HG03442 (cell line): ENCODE measurements at regions not wholly inside any gene's neighbourhood (a gene's known extent, or its start where the extent isn't known, plus 50 kb on each side); places are given as distances from the start of the nearest gene placed in this dataset.

Experiments used
- ATAC-seq: cut with Tn5 transposase; IDR thresholded peaks from one replicate; pipeline ENCODE4 v1.9.1; 2021; ENCODE audit warnings: mild to moderate bottlenecking, moderate library complexity; ENCODE audit not compliant: unreplicated experiment

DNA sequence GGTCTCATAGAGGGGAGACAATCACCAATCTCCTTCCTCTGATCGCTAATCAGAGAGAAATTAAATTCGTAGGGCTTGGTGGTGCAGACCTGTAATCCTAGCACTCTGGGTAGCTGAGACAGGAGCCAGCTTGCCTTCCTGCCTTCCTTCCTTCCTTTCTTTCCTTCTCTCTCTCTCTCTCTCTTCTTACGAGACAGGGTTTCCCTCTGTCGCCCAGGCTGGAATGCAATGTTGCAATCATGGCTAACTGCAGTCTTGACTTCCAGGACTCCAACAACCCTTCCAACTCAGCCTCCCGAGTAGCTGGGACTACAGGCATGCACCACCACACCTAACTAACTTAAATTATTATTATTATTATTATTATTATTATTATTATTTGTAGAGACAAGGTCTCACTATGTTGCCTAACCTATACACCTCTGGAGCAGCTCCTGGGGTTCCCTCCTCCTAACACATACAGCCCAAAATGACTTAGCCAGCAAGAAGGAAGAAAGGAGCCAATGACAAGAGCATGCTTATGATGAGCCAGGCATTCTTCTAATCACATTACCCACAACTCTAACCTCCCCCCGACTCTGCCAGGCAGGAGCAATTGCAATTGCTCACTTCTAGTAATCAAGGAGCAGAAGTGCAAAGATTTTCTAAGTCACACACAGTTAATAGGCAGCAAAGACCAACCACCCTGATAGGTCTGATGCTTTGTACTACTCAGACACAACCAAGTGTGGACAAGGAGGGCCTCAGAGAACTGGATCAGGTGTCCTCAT lies 105.4 kb upstream of the F3 start:
- ATAC-seq = no peak

DNA sequence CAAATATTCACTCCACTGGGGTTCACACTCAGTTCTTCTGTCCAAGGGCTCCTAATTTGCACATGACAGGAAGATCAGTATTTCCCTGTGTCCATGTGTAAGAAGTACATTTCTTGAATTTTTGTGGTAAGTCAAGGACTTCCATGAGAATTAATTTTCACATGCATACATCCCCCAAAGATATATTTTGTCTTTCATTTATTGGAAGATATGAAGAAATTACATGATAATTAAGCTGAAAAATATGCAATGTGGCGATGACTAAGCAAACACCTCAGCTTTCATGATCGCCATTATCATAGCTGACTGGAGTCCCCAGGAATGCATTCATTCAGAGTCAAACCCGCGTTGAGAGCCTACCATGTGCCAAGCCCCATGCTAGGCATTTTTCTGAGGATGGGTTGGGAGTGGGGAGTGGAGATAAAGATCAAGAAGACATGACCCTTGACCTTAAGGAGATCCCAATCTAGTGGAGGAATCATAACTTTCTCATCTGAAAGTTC lies 104.6 kb upstream of the F3 start:
- no peak for ATAC-seq

DNA sequence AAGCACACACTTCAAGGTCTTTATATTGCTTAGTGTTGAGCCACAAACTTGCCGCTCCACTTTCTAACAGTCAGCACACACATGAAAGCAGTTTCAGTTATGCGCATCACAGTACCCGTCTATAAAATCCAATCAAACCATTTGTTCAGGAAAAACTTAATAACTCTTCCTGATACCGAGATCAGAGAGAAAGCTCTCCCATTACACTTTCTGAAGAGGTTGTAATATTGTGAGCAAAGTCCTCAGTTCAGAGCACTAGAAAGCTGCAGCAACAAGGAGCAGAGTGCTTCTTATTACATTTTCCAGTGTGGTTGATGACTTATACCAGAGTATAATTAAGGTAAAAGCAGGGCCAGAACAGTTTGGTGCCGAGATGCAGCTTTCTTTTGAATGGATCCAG lies 102.8 kb upstream of the F3 start:
- no peak for ATAC-seq

GRCh38 chr1:94643819-94644218 lies 102.3 kb upstream of the F3 start:
- no peak for ATAC-seq

DNA sequence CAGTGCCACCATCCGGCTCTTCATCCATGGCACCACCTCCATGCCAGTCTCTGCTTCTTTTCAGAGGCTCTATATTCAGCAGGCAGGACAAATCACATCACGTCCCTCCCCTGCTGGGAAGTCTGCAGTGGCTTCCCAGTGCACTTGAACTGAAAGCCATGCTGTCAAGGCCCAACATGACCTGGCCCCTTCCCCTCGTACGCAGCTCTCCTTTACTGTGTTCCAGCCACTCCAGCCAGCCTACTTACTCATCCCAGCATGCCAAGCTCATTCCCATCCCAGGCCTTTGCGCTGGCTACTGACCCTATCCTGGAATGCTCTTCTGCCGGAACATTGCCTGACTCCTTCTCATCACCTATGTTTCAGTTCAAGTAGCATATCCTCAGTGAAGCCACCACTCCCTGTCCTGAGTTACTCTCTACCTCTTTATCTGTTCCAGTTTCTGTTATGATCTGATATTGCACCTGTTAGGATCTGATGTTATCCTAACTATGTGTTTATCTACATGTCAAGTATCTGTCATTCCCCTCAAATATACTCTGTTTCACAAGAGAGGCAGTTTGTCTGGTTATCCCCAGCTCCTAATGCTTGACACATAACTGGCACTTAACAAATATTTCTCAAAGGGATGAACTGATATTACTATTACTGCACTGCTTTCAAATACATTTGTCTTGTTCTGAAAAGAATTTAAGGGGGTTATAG lies 101.2 kb upstream of the F3 start:
- no peak for ATAC-seq

- ATAC-seq = no peak
Measured at GRCh38 chr1:94641990-94642389, 100.4 kb upstream of the F3 start.

GRCh38 chr1:94640125-94640524 lies 98.6 kb upstream of the F3 start:
- no peak for ATAC-seq

DNA sequence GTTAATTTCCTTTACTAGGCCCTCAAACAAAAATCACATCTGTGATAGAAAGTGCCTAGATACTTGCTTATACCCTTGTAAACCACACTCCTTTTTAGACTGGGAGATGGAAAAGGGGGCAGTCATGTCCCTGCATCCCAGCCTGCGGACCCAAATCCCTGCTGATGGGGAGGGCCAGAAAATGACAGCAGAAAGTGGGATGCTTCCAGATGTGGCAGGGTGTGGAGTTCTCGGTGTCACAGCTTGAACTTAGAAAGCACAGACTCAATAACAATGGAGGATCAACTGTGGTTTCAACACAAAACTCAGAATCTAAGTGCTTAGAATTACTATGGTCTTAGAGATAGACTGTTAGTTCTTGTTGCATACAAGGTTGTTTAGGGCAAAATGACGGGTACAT lies 95.6 kb upstream of the F3 start:
- ATAC-seq = no peak

DNA sequence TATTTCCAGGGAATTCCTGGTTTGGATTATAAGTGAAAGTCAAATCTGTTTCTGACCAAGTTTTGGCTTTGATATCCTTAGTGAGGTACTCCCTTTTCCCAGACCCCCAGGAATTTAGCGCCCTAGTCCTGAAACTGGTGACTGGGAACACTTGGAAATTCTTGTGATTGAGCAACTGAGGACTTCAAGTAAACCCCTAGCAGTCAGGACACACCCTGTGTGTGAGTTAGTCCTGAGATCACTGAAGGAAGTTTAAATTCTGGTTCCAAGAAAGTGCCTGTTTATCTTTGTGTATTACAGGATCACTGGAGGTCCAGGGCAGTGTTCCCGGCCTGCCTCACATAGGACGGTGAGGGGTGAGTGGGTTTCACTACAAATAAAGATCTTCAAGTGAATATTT lies 95.1 kb upstream of the F3 start:
- ATAC-seq = no peak

- no peak for ATAC-seq
Measured at GRCh38 chr1:94636100-94636499, 94.5 kb upstream of the F3 start.

DNA sequence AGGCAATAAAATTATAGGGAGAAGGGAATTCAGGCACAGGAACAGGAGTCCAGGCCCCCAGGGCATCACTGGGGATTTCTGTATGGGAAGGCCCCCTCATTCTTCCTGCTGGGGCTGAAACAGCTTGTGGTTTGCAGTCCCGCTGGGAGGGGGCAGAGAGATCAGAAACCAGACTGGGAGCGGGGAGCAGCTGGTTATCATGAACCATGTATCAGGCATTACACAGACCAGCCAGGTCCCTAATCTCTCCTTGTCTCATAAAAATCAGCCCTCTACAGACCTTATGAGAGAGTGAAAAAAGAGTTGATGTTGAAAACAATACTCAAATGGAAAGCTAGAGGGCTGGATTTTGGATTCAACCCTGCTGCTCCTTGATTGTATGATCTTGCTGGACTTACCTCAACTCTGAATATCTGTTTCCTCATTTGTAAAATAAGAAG lies 93.4 kb upstream of the F3 start:
- no peak for ATAC-seq

DNA sequence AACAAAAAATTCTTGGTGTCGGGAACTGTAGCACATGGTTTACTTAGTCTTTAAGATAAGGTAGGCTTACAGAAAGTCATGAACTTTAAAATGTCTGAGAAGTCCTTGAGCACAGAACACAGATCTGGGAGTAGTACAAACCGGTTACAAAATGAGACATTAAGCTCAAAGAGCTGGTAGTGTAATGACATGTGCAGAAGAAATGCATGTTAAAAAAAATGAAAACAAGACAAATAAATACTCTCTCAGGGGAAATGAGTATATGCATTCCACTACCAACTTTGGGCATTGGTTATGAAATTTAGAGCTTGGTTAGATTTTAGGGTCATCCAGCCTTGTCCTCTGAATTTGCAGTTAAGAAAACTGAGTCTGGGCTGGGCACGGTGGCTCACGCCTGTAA lies 91.5 kb upstream of the F3 start:
- ATAC-seq = no peak

- ATAC-seq = no peak
Measured at GRCh38 chr1:94629259-94630181, 88.0 kb upstream of the F3 start.

DNA sequence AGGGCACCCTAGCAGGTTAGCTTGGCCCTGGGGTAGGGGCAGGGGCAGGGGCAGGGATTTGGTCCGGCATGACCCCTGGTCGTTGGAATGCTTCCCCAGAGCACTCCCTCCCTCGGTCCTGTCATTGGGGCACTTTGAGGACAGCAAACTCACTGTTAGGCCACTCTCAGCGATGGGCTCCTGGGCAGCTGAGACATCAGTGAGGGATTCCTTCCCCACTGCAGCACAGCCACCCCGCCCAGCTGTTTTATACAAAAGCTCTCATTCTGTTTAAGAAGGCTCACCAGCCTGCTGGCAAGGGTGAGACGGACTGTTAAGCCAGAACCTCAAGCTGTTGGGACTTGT lies 86.9 kb upstream of the F3 start:
- ATAC-seq = no peak

- no peak for ATAC-seq
Measured at GRCh38 chr1:94627771-94628498, 86.4 kb upstream of the F3 start.

GRCh38 chr1:94624203-94624602 lies 82.6 kb upstream of the F3 start:
- no peak for ATAC-seq

- ATAC-seq = no peak
Measured at GRCh38 chr1:94623560-94624148, 82.1 kb upstream of the F3 start.

DNA sequence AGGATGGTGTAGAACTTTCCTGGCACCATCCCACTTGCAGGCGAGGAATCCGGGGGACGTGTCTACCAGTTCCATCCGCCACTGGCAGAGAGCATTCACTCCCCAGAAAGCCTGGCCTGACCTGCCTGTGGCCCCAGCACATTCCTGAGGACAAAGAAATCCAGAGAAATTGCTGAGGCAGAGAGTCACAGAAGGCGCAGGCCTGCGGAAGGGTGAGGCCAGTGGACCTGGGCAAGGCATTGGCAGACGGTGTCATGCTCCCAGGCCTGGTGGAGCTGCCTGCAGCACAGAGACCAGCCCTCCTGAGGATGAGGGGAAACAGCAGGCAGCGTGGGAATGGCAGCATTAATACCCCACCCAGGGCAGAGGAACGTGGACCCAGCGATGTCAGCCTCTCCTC lies 81.2 kb upstream of the F3 start:
- ATAC-seq = no peak

GRCh38 chr1:94621802-94622201 lies 80.2 kb upstream of the F3 start:
- ATAC-seq = no peak

DNA sequence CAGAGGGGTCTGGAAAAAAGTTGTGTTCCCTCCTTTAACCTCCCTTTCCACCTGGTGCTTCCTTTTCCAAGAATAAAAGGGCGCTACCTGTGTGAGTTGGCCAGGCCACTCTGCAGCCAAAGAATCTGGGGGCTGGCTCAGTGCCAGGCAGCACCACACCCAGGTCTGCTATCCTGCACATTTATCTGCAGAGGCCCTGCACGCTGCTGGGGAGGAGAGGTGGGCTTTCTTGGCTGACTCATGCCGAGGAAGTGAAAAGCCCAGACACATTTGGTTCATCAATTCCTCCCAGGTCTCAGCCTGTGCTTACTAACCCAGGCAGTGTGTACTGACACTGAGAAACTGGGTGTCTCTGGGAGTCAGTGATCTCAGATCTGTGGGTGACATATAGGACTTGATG lies 79.8 kb upstream of the F3 start:
- ATAC-seq = no peak
